ENCODE measurements at regions not wholly inside any gene's neighbourhood (a gene's known extent, or its start where the extent isn't known, plus 50 kb on each side); places are given as distances from the start of the nearest gene placed in this dataset.

DNA sequence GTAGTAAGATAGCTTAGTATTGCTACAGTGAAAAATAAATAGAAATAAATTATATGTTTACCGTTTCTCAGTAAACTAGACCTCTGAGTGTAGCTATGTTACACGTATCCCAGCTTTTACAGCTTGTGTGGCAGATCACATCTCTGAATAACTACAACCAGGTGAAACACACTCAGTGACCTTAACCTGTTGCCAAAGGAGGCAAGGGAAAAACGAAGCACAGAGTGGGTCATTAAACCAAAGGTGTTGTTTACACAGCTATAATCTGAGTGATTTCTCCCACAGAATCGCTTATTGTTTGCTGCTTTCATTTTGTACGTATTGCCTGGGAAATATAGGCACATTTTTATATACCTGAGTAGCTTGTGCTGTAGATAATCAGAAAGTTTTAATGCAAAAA, 688.2 kb upstream of the KIF2B start:
- 8 to 43% (median 20%) methylated on average over 5 of the region's 5 CpGs for WGBS, 3 donors
- no peaks in the 10 kb centered on the region for H3K36me3 ChIP-seq (ENCODE audit: control insufficient read depth in 3 of 3, insufficient read depth in 2 of 3, low read depth in 1 of 3, low read length in 3 of 3)
- H3K4me1 ChIP-seq (ENCODE audit: control insufficient read depth in 3 of 3, insufficient read depth in 2 of 3, low read depth in 1 of 3, low read length in 2 of 3): no peaks in the 10 kb centered on the region
- FAIRE-seq (no peak), DNase-seq (no peak)
- H3K27me3 ChIP-seq (ENCODE audit: control insufficient read depth in 3 of 3, insufficient read depth in 3 of 3, low read length in 3 of 3): no peaks in the 10 kb centered on the region
- H3K9me3 ChIP-seq (ENCODE audit: control insufficient read depth in 2 of 2, insufficient read depth in 1 of 2, low read depth in 1 of 2, low read length in 1 of 2): no peaks in the 10 kb centered on the region
- no peak overlapping the region for H3K4me3 ChIP-seq (ENCODE audit: low read depth in 1 of 3, low read length in 3 of 3)
- no peak overlapping the region for H3K27ac ChIP-seq (ENCODE audit: low read depth in 1 of 3, low read length in 2 of 3)

GRCh38 chr17:53133876-53134275, 688.9 kb upstream of the KIF2B start:
- Histone ChIP-seq H3K4me3 (ENCODE audit: low read depth in 1 of 3, low read length in 3 of 3) (no peak overlapping the region), H3K4me1 (ENCODE audit: control insufficient read depth in 3 of 3, insufficient read depth in 2 of 3, low read depth in 1 of 3, low read length in 2 of 3) (no peaks in the 10 kb centered on the region), H3K9me3 (ENCODE audit: control insufficient read depth in 2 of 2, insufficient read depth in 1 of 2, low read depth in 1 of 2, low read length in 1 of 2) (no peaks in the 10 kb centered on the region), H3K36me3 (ENCODE audit: control insufficient read depth in 3 of 3, insufficient read depth in 2 of 3, low read depth in 1 of 3, low read length in 3 of 3) (no peaks in the 10 kb centered on the region), H3K27me3 (ENCODE audit: control insufficient read depth in 3 of 3, insufficient read depth in 3 of 3, low read length in 3 of 3) (no peaks in the 10 kb centered on the region), H3K27ac (ENCODE audit: low read depth in 1 of 3, low read length in 2 of 3) (no peak overlapping the region)
- 25 to 40% (median 31%) methylated on average over 5 of the region's 5 CpGs for WGBS, 3 donors
- FAIRE-seq (no peak), DNase-seq (no peak)

- Histone ChIP-seq H3K27me3 (ENCODE audit: control insufficient read depth in 3 of 3, insufficient read depth in 3 of 3, low read length in 3 of 3) (no peaks in the 10 kb centered on the region), H3K4me3 (ENCODE audit: low read depth in 1 of 3, low read length in 3 of 3) (no peak overlapping the region), H3K9me3 (ENCODE audit: control insufficient read depth in 2 of 2, insufficient read depth in 1 of 2, low read depth in 1 of 2, low read length in 1 of 2) (no peaks in the 10 kb centered on the region), H3K27ac (ENCODE audit: low read depth in 1 of 3, low read length in 2 of 3) (no peak overlapping the region), H3K4me1 (ENCODE audit: control insufficient read depth in 3 of 3, insufficient read depth in 2 of 3, low read depth in 1 of 3, low read length in 2 of 3) (no peaks in the 10 kb centered on the region), H3K36me3 (ENCODE audit: control insufficient read depth in 3 of 3, insufficient read depth in 2 of 3, low read depth in 1 of 3, low read length in 3 of 3) (no peaks in the 10 kb centered on the region)
- no peak for DNase-seq
- FAIRE-seq: no peak
- WGBS, 3 donors: 94 to 96% (median 95%) methylated on average over 2 of the region's 2 CpGs
Observed at GRCh38 chr17:53129863-53130262, 692.9 kb upstream of the KIF2B start.

GRCh38 chr17:53127331-53127730, 695.4 kb upstream of the KIF2B start:
- Histone ChIP-seq H3K27ac (ENCODE audit: low read depth in 1 of 3, low read length in 2 of 3) (no peak overlapping the region), H3K9me3 (ENCODE audit: control insufficient read depth in 2 of 2, insufficient read depth in 1 of 2, low read depth in 1 of 2, low read length in 1 of 2) (no peaks in the 10 kb centered on the region), H3K4me3 (ENCODE audit: low read depth in 1 of 3, low read length in 3 of 3) (no peak overlapping the region), H3K4me1 (ENCODE audit: control insufficient read depth in 3 of 3, insufficient read depth in 2 of 3, low read depth in 1 of 3, low read length in 2 of 3) (no peaks in the 10 kb centered on the region), H3K36me3 (ENCODE audit: control insufficient read depth in 3 of 3, insufficient read depth in 2 of 3, low read depth in 1 of 3, low read length in 3 of 3) (no peaks in the 10 kb centered on the region), H3K27me3 (ENCODE audit: control insufficient read depth in 3 of 3, insufficient read depth in 3 of 3, low read length in 3 of 3) (no peaks in the 10 kb centered on the region)
- 80 to 89% (median 85%) methylated on average over 3 of the region's 3 CpGs for WGBS, 3 donors
- FAIRE-seq (no peak), DNase-seq (no peak)

GRCh38 chr17:53122966-53123365, 699.8 kb upstream of the KIF2B start:
- FAIRE-seq: no peak

GRCh38 chr17:53119773-53120172, 703.0 kb upstream of the KIF2B start:
- peaks cover 1 to 3% of the 10 kb centered on the region in 2 donors for H3K9me3 ChIP-seq (ENCODE audit: control insufficient read depth in 2 of 2, insufficient read depth in 1 of 2, low read depth in 1 of 2, low read length in 1 of 2)
- H3K36me3 ChIP-seq (ENCODE audit: control insufficient read depth in 3 of 3, insufficient read depth in 2 of 3, low read depth in 1 of 3, low read length in 3 of 3): no peaks in the 10 kb centered on the region
- WGBS, 3 donors: 57 to 61% (median 58%) methylated on average over 2 of the region's 2 CpGs
- H3K4me1 ChIP-seq (ENCODE audit: control insufficient read depth in 3 of 3, insufficient read depth in 2 of 3, low read depth in 1 of 3, low read length in 2 of 3): no peaks in the 10 kb centered on the region
- FAIRE-seq (no peak), DNase-seq (no peak)
- no peaks in the 10 kb centered on the region for H3K27me3 ChIP-seq (ENCODE audit: control insufficient read depth in 3 of 3, insufficient read depth in 3 of 3, low read length in 3 of 3)
- no peak overlapping the region for H3K4me3 ChIP-seq (ENCODE audit: low read depth in 1 of 3, low read length in 3 of 3)
- H3K27ac ChIP-seq (ENCODE audit: low read depth in 1 of 3, low read length in 2 of 3): no peak overlapping the region

More at GRCh38 chr17:53122966-53123365, 699.8 kb upstream of the KIF2B start:
- Histone ChIP-seq H3K9me3 (ENCODE audit: control insufficient read depth in 2 of 2, insufficient read depth in 1 of 2, low read depth in 1 of 2, low read length in 1 of 2) (no peaks in the 10 kb centered on the region), H3K36me3 (ENCODE audit: control insufficient read depth in 3 of 3, insufficient read depth in 2 of 3, low read depth in 1 of 3, low read length in 3 of 3) (no peaks in the 10 kb centered on the region), H3K27ac (ENCODE audit: low read depth in 1 of 3, low read length in 2 of 3) (no peak overlapping the region), H3K4me3 (ENCODE audit: low read depth in 1 of 3, low read length in 3 of 3) (no peak overlapping the region), H3K27me3 (ENCODE audit: control insufficient read depth in 3 of 3, insufficient read depth in 3 of 3, low read length in 3 of 3) (no peaks in the 10 kb centered on the region), H3K4me1 (ENCODE audit: control insufficient read depth in 3 of 3, insufficient read depth in 2 of 3, low read depth in 1 of 3, low read length in 2 of 3) (no peaks in the 10 kb centered on the region)
- no peak for DNase-seq

- no peak overlapping the region for H3K4me3 ChIP-seq (ENCODE audit: low read depth in 1 of 3, low read length in 3 of 3)
- WGBS, 3 donors: 50 to 67% (median 52%) methylated on average over 2 of the region's 2 CpGs
- H3K9me3 ChIP-seq (ENCODE audit: control insufficient read depth in 2 of 2, insufficient read depth in 1 of 2, low read depth in 1 of 2, low read length in 1 of 2): peaks cover 1 to 3% of the 10 kb centered on the region in 2 donors
- no peaks in the 10 kb centered on the region for H3K4me1 ChIP-seq (ENCODE audit: control insufficient read depth in 3 of 3, insufficient read depth in 2 of 3, low read depth in 1 of 3, low read length in 2 of 3)
- DNase-seq: no peak
- FAIRE-seq: no peak
- H3K27ac ChIP-seq (ENCODE audit: low read depth in 1 of 3, low read length in 2 of 3): no peak overlapping the region
- H3K36me3 ChIP-seq (ENCODE audit: control insufficient read depth in 3 of 3, insufficient read depth in 2 of 3, low read depth in 1 of 3, low read length in 3 of 3): no peaks in the 10 kb centered on the region
- H3K27me3 ChIP-seq (ENCODE audit: control insufficient read depth in 3 of 3, insufficient read depth in 3 of 3, low read length in 3 of 3): no peaks in the 10 kb centered on the region
Observed at GRCh38 chr17:53118948-53119347, 703.8 kb upstream of the KIF2B start.

GRCh38 chr17:53106886-53107285, 715.8 kb upstream of the KIF2B start:
- H3K4me1 ChIP-seq (ENCODE audit: control insufficient read depth in 3 of 3, insufficient read depth in 2 of 3, low read depth in 1 of 3, low read length in 2 of 3): no peaks in the 10 kb centered on the region
- DNase-seq (no peak), FAIRE-seq (no peak)
- H3K27me3 ChIP-seq (ENCODE audit: control insufficient read depth in 3 of 3, insufficient read depth in 3 of 3, low read length in 3 of 3): no peaks in the 10 kb centered on the region
- H3K9me3 ChIP-seq (ENCODE audit: control insufficient read depth in 2 of 2, insufficient read depth in 1 of 2, low read depth in 1 of 2, low read length in 1 of 2): no peaks in the 10 kb centered on the region
- no peak overlapping the region for H3K27ac ChIP-seq (ENCODE audit: low read depth in 1 of 3, low read length in 2 of 3)
- H3K36me3 ChIP-seq (ENCODE audit: control insufficient read depth in 3 of 3, insufficient read depth in 2 of 3, low read depth in 1 of 3, low read length in 3 of 3): no peaks in the 10 kb centered on the region
- no peak overlapping the region for H3K4me3 ChIP-seq (ENCODE audit: low read depth in 1 of 3, low read length in 3 of 3)

DNA sequence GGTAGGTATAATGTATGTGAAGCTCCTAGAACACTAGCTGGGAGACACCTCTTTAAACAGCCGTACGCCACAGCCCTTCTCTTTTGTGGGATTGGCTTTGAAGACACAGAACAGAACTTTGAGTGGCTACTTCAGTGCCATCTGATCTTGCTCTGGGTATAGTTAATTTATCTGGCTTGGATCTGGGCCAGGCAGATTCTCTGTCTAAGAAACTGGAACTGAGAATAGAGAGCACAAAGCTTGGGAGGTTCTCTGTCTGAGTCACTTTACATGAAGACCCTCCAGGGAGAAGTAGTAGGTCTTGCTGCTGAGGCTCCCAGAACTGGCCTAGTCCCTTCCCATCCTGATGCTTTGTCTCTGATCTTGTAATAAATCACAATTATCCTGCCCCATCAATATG, 721.0 kb upstream of the KIF2B start:
- WGBS, 3 donors: 88 to 99% (median 93%) methylated on average over 2 of the region's 2 CpGs
- no peak for DNase-seq
- FAIRE-seq: no peak

More for the DNA sequence above, 721.0 kb upstream of the KIF2B start:
- Histone ChIP-seq H3K27me3 (ENCODE audit: control insufficient read depth in 3 of 3, insufficient read depth in 3 of 3, low read length in 3 of 3) (no peaks in the 10 kb centered on the region), H3K27ac (ENCODE audit: low read depth in 1 of 3, low read length in 2 of 3) (no peak overlapping the region), H3K36me3 (ENCODE audit: control insufficient read depth in 3 of 3, insufficient read depth in 2 of 3, low read depth in 1 of 3, low read length in 3 of 3) (no peaks in the 10 kb centered on the region), H3K9me3 (ENCODE audit: control insufficient read depth in 2 of 2, insufficient read depth in 1 of 2, low read depth in 1 of 2, low read length in 1 of 2) (peaks cover 0 to 5% of the 10 kb centered on the region in 2 donors), H3K4me1 (ENCODE audit: control insufficient read depth in 3 of 3, insufficient read depth in 2 of 3, low read depth in 1 of 3, low read length in 2 of 3) (no peaks in the 10 kb centered on the region), H3K4me3 (ENCODE audit: low read depth in 1 of 3, low read length in 3 of 3) (no peak overlapping the region)

Data from small intestine (tissue), 7 donors.